H9 (cell line): ENCODE measurements at regions not wholly inside any gene's neighbourhood (a gene's known extent, or its start where the extent isn't known, plus 50 kb on each side); places are given as distances from the start of the nearest gene placed in this dataset.

Source experiments
- DNase-seq: peaks from one replicate; pipeline ENCODE4 v3.0.0-alpha.2; 2017
- H2AFZ ChIP-seq: one replicate; pipeline ENCODE4 v1.6.1; 2013; ENCODE audit warnings: mild to moderate bottlenecking, low read length, control low read depth, moderate library complexity
- H2AK5ac ChIP-seq: 2 replicates; pipeline ENCODE4 v1.6.1; 2013; ENCODE audit warnings: low read length, control low read depth, mixed read lengths; ENCODE audit not compliant: insufficient read length
- H2BK120ac ChIP-seq: one replicate; pipeline ENCODE4 v1.6.1; 2013; ENCODE audit warnings: low read depth, mild to moderate bottlenecking, low read length, control low read depth, inconsistent platforms; ENCODE audit not compliant: poor library complexity, severe bottlenecking
- H2BK12ac ChIP-seq: 2 replicates; pipeline ENCODE4 v1.6.1; 2013; ENCODE audit warnings: low read length, control low read depth, mixed read lengths, low read depth; ENCODE audit not compliant: insufficient read length
- H2BK15ac ChIP-seq: 2 replicates; pipeline ENCODE4 v1.6.1; 2013; ENCODE audit warnings: low read depth, low read length, control low read depth
- H2BK20ac ChIP-seq: one replicate; pipeline ENCODE4 v1.6.1; 2013; ENCODE audit warnings: low read depth, mild to moderate bottlenecking, low read length, control low read depth, inconsistent platforms; ENCODE audit not compliant: poor library complexity, severe bottlenecking
- H2BK5ac ChIP-seq: 2 replicates; pipeline ENCODE4 v1.6.1; 2013; ENCODE audit warnings: low read length, control low read depth, mixed read lengths; ENCODE audit not compliant: insufficient read length
- H3K14ac ChIP-seq: 2 replicates; pipeline ENCODE4 v1.6.1; 2013; ENCODE audit warnings: low read length, control low read depth; ENCODE audit not compliant: insufficient read depth
- H3K18ac ChIP-seq: 2 replicates; pipeline ENCODE4 v1.6.1; 2013; ENCODE audit warnings: low read depth, mild to moderate bottlenecking, mixed read lengths, low read length, control low read depth; ENCODE audit not compliant: insufficient read length
- H3K23ac ChIP-seq: 2 replicates; pipeline ENCODE4 v1.6.1; 2013; ENCODE audit warnings: low read length, control low read depth, mixed read lengths, low read depth; ENCODE audit not compliant: insufficient read length
- H3K23me2 ChIP-seq: 2 replicates; pipeline ENCODE4 v1.6.1; 2013; ENCODE audit warnings: low read depth, mild to moderate bottlenecking, mixed read lengths, low read length, control low read depth; ENCODE audit not compliant: insufficient read length, poor library complexity, severe bottlenecking
- H3K27ac ChIP-seq: 2 replicates; pipeline ENCODE4 v1.5.1; 2013; ENCODE audit warnings: low read length, control low read depth, mixed read lengths, low read depth; ENCODE audit not compliant: insufficient read length
- H3K27me3 ChIP-seq: 2 replicates; pipeline ENCODE4 v1.6.1; 2013; ENCODE audit warnings: low read length, control low read depth, inconsistent platforms; ENCODE audit not compliant: insufficient read depth
- H3K4ac ChIP-seq: 2 replicates; pipeline ENCODE4 v1.6.1; 2013; ENCODE audit warnings: low read depth, mild to moderate bottlenecking, control low read depth, inconsistent platforms, low read length, moderate library complexity
- H3K4me1 ChIP-seq: 2 replicates; pipeline ENCODE4 v1.6.1; 2013; ENCODE audit warnings: low read length, control low read depth, inconsistent platforms; ENCODE audit not compliant: insufficient read depth
- H3K4me2 ChIP-seq: 2 replicates; pipeline ENCODE4 v1.6.1; 2013; ENCODE audit warnings: low read length, control low read depth, mixed read lengths; ENCODE audit not compliant: insufficient read length, insufficient read depth
- H3K56ac ChIP-seq: 2 replicates; pipeline ENCODE4 v1.6.1; 2013; ENCODE audit warnings: low read depth, mild to moderate bottlenecking, mixed read lengths, low read length, control low read depth; ENCODE audit not compliant: insufficient read length
- H3K79me1 ChIP-seq: 2 replicates; pipeline ENCODE4 v1.6.1; 2013; ENCODE audit warnings: low read depth, mild to moderate bottlenecking, moderate library complexity, low read length, control low read depth, inconsistent platforms; ENCODE audit not compliant: insufficient read depth, poor library complexity, severe bottlenecking
- H3K79me2 ChIP-seq: 2 replicates; pipeline ENCODE4 v1.6.1; 2013; ENCODE audit warnings: low read length, control low read depth, inconsistent platforms; ENCODE audit not compliant: insufficient read depth
- H3K9ac ChIP-seq: 2 replicates; pipeline ENCODE4 v1.6.1; 2013; ENCODE audit warnings: low read length, control low read depth, mixed read lengths; ENCODE audit not compliant: insufficient read length; ENCODE audit errors: extremely low read depth
- H3K9me3 ChIP-seq: one replicate; pipeline ENCODE4 v1.6.1; 2013; ENCODE audit warnings: low read depth, low read length, inconsistent platforms; ENCODE audit not compliant: control insufficient read depth
- H3T11ph ChIP-seq: one replicate; pipeline ENCODE4 v1.6.1; 2013; ENCODE audit warnings: mild to moderate bottlenecking, low read length, control low read depth, inconsistent platforms
- H4K20me1 ChIP-seq: one replicate; pipeline ENCODE4 v1.6.1; 2013; ENCODE audit not compliant: control insufficient read depth, insufficient read length, insufficient read depth
- H4K5ac ChIP-seq: 2 replicates; pipeline ENCODE4 v1.6.1; 2013; ENCODE audit warnings: low read depth, mild to moderate bottlenecking, mixed read lengths, low read length, control low read depth; ENCODE audit not compliant: insufficient read length
- H4K8ac ChIP-seq: replicated peaks from 2 replicates; pipeline ENCODE4 v1.6.1; 2013; ENCODE audit warnings: low read length, control low read depth, mixed read lengths, low read depth; ENCODE audit not compliant: insufficient read length
- H4K91ac ChIP-seq: 2 replicates; pipeline ENCODE4 v1.6.1; 2013; ENCODE audit warnings: low read depth, mild to moderate bottlenecking, moderate library complexity, mixed read lengths, low read length, control low read depth; ENCODE audit not compliant: insufficient read length
- H3K27ac Mint-ChIP-seq, 3 experiments: 2 replicates in 2 of 3; 3 replicates in 1 of 3; pipeline ENCODE4 v1.8.0; 2020 to 2021; ENCODE audit warnings: mixed read lengths in 3 of 3, mild to moderate bottlenecking in 1 of 3, moderate library complexity in 1 of 3
- H3K27me3 Mint-ChIP-seq: 2 replicates; pipeline ENCODE4 v1.8.0; 2021; ENCODE audit warnings: low read depth, mild to moderate bottlenecking, moderate library complexity, mixed read lengths
- H3K36me3 Mint-ChIP-seq, 3 experiments: 2 replicates in 2 of 3; 3 replicates in 1 of 3; pipeline ENCODE4 v1.8.0; 2020 to 2021; ENCODE audit warnings: low read depth in 3 of 3, mixed read lengths in 3 of 3; ENCODE audit not compliant: insufficient read depth in 1 of 3
- H3K4me1 Mint-ChIP-seq, 2 experiments: 2 replicates each; pipeline ENCODE4 v1.8.0; 2020; ENCODE audit warnings: mixed read lengths in 2 of 2
- H3K4me3 Mint-ChIP-seq, 2 experiments: 2 replicates in 1 of 2; 3 replicates in 1 of 2; pipeline ENCODE4 v1.8.0; 2020 to 2021; ENCODE audit warnings: mild to moderate bottlenecking in 2 of 2, mixed read lengths in 2 of 2, moderate library complexity in 1 of 2
- H3K9me3 Mint-ChIP-seq, 2 experiments: 2 replicates in 1 of 2; 3 replicates in 1 of 2; pipeline ENCODE4 v1.8.0; 2020; ENCODE audit warnings: mild to moderate bottlenecking in 2 of 2, mixed read lengths in 2 of 2, moderate library complexity in 1 of 2
- CTCF ChIP-seq: fragments of 200-600 bp; sonication (generic); conservative IDR thresholded peaks from 3 replicates; pipeline ENCODE4 v1.8.0; 2021; ENCODE audit warnings: antibody characterized with exemption, mild to moderate bottlenecking
- WGBS: extraction: QIAGEN DNeasy Blood & Tissue Kit; methylation state at CpG from one replicate; pipeline ENCODE4 v1.1.7; 2013; ENCODE audit warnings: missing lambda C conversion rate, low lambda C conversion rate, mixed read lengths; ENCODE audit not compliant: insufficient read length; ENCODE audit errors: extremely low coverage; 5-methylcytosine and 5-hydroxymethylcytosine counted together

DNA sequence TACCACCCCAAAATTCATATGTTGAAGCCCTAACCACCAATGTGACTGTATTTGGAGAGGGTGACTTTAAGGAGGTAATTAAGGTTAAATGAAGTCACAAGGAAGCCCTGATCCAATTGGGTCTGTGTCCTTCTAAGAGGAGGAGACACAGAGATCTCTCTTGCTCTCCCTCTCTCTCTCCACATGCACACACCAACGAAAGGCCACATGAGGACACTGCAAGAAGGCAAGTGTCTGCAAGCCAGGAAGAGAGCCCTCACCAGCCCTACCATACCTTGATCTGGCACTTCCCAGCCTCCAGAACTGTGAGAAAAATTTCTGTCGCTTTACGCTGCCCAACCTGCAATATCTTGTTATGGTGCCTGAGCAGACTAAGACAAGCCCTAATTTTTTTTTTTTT lies 56.0 kb upstream of the NEBL start:
- H3K36me3 Mint-ChIP-seq: peaks cover 0 to 23% (median 21%) of the 10 kb centered on the region in 3 experiments; a peak in 4 of 7 replicates
- peak overlapping the region in 2 of 3 experiments; percentile 56 to 97; a peak in 4 of 7 replicates for H3K27ac Mint-ChIP-seq
- Histone ChIP-seq H3K4me1 (peaks cover 2% of the 10 kb centered on the region; the same call in 1 of the 2 replicates), H4K8ac (no peak overlapping the region), H3K4ac (no peak overlapping the region), H3K79me2 (no peaks in the 10 kb centered on the region), H3K14ac (no peak overlapping the region), H3K79me1 (no peaks in the 10 kb centered on the region), H2BK12ac (no peak overlapping the region), H3K23ac (no peak overlapping the region), H4K91ac (no peak overlapping the region), H2BK5ac (no peak overlapping the region), H3K27me3 (no peaks in the 10 kb centered on the region), H2BK15ac (no peak overlapping the region), H3T11ph (no peak overlapping the region), H3K56ac (no peak overlapping the region), H4K20me1 (no peaks in the 10 kb centered on the region), H4K5ac (no peak overlapping the region), H2BK120ac (no peak overlapping the region), H3K27ac (no peak overlapping the region), H3K4me2 (no peak overlapping the region), H3K23me2 (no peaks in the 10 kb centered on the region), H2AK5ac (no peak overlapping the region), H2AFZ (no peak overlapping the region), H3K9me3 (no peaks in the 10 kb centered on the region), H3K18ac (no peak overlapping the region), H3K9ac (no peak overlapping the region), H2BK20ac (no peak overlapping the region)
- DNase-seq: peak; percentile 44
- no peak for TF ChIP-seq CTCF
- H3K4me1 Mint-ChIP-seq: peaks cover 27 to 37% of the 10 kb centered on the region in 2 experiments
- WGBS: no CpG with 5 or more reads among the region's 3 CpGs
- H3K9me3 Mint-ChIP-seq: peaks cover 5 to 7% of the 10 kb centered on the region in 2 experiments; a peak in 2 of 5 replicates
- no peak overlapping the region for H3K4me3 Mint-ChIP-seq
- no peaks in the 10 kb centered on the region for H3K27me3 Mint-ChIP-seq
